AML-193 (cell line): ENCODE measurements at regions not wholly inside any gene's neighbourhood (a gene's known extent, or its start where the extent isn't known, plus 50 kb on each side); places are given as distances from the start of the nearest gene placed in this dataset.

Experiments used
- DNase-seq, 2 experiments: peaks; one replicate each; lab custom pipeline; 2025; lab: John Stamatoyannopoulos, UW

DNA sequence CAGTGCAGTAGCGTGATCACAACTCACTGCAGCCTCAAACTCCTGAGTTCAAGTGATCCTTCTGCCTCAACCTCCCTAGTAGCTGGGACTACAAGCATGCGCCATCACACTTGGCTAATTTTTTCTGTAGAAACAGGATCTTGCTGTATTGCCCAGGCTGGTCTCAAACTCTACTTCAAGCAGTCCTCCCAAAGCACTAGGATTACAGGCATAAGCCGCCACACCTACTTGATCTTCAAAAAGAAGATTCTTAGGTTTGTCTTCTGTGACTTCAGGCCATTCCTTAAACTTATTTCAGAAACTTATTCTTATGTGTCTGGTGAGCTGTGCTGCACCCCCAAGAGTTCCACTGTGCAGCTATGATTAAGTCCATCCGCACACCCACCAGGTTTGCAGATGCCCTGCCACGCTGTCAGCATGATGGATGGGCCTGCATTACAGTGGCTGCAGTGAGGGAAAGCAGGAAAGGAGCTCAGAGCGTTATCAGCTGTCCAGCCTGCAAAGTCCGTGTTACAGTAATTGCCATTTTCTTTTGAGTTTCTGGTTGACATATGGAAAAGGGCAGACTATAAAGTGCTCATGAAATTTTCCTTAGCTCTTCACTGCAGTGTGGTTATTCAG, 146.6 kb downstream of the AASDH start:
- DNase-seq = no peak

DNA sequence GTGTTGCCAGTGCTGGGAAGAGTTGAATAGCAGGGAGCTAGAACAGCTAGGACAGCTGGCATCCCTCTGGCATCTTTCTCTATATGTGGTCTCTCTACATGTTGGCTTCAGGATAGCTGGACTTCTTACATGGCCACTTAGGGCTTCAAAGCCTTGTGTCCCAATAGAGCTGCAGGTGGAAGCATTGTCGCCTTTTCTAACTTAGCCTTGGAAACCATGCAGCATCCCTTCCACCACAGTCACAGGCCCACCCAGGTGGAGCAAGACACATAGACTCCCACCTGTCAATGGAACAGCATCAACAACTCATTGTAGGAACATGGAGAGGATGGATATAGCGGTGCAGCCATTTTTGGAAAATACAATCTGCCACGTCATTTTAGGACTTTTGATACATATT, 149.0 kb downstream of the AASDH start:
- no peak for DNase-seq

DNA sequence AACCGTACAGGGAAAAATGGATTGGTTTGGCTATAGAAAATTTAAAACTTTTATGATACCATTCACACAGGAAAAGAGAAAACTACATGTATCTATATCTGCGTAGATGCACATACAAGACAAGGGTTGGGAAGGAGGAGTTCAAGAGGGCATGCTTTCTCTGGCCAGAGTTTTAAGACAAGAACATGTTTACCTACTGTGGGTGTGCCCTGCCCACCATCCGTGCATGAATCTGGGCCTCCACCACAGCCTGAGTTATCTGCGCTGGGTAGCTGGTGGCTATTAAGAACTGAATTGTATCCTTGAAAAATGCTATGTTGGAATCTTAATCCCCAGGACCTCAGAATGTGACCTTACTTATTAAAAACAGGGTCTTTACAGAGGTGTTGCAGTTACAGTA, 151.6 kb downstream of the AASDH start:
- DNase-seq = no peak

DNA sequence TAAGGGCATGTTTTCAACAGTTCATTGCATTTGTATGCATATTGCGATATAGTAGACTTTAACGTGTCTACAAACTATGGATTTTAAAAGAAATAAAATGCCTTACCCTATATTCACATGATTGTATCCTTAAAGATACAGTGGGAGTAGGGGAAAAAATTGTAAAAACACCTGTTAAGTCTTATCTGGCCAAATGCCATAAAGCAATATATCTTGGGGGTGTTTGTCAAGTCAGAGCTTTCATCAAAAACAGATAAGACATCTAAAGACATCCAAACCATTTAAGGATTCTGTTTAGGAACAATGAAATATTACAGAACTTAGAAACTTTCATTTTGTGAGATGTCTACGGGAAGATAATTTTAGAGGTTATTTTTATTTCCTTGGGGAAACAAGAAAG, 152.3 kb downstream of the AASDH start:
- no peak for DNase-seq

DNA sequence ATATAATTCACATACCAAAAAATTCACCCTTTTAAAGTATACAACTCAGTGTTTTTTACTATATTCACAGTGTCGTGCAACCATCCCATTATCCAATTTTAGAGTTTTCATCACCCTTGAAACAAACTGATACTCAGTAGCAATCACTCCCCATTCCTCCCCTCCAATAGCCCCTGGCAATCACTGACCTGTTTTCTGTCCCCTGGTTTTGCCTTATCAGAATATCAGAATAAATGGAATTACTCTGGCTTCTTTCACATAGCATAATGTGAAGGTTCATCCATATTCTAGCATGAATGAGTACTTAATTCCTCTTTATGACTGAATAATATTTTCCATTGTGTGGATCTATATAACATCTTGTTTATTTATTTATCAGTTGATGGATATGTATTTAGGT, 153.2 kb downstream of the AASDH start:
- DNase-seq = no peak

DNA sequence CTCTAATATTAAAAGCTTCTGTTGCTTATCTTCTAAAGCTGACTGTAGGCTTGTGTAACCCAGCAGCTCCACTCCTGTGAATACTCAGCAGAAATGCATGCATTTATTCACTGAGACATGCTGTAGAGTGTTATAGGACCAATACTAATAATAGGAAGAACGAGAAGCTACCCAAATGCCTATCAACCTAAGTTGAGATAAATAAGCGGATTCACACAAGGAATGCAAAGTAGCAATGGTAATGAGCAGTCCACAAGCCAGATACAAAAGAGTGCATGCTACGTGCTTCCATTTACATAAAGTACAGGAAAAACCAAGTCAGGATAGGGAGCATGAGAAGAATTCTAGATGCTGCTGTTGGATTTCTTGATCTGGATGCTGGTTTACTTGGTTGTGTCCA, 155.9 kb downstream of the AASDH start:
- no peak for DNase-seq

DNA sequence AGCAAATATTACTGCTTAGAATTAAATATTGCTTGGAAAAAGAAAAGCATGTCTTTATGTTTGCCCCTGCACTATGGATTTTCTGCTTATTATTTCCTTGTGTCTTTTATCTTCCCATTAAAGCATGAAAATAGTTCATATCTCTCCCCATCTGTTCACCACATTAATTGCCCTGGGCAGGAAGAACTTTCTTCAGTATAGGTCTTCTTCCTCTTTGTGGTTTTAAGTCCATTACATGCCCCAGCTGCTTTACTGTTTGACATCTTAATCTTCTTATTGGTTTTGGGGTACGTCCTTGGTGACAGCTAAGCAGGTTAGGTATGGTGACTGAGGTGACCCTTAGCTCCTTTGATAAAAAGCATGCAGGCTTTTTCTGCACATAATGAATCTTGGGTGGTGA, 157.3 kb downstream of the AASDH start:
- DNase-seq = peak; percentile 9 to 14

DNA sequence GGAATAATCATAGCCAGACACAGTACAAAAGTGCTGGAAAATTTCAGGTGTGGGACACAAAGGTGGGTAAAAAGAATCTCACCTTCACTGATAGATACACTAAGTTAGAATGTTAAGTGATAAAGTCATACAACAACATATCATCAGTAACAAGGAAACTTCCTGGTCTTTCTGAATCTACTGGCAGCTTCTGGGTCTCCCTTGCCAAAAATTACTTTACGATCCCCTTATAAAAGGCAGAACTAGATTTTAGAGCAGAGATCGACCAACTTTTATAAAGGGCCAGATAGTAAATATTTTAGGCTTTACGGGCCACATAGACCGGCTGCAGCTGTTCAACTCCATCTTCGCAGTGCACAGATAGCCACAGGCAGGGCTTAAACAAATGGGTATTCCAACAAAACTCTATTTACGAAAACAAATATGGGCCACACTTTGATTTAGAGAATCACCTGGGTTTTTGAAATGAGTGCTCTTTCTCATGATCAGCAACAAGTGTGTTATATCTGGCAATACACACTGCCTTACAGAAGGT, 159.9 kb downstream of the AASDH start:
- no peak for DNase-seq

DNA sequence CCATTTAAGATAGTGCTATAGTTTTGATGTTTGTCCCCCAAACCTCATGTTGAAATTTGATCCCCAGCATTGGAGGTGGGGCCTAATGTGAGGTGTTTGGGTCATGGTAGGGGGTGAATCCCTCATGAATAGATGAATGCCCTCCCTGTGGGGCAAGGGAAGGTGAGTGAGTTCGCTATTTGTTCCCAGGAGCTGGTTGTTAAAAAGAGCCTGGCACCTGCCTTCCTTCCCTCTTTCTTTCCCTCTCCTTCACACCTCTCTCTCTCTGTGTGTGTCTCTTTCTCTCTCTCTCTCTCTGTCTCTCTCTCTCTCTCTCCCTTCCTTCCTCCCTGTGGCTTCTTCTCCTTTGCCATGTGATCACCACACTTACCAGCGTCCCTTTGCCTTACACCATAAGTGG, 160.7 kb downstream of the AASDH start:
- DNase-seq = no peak

DNA sequence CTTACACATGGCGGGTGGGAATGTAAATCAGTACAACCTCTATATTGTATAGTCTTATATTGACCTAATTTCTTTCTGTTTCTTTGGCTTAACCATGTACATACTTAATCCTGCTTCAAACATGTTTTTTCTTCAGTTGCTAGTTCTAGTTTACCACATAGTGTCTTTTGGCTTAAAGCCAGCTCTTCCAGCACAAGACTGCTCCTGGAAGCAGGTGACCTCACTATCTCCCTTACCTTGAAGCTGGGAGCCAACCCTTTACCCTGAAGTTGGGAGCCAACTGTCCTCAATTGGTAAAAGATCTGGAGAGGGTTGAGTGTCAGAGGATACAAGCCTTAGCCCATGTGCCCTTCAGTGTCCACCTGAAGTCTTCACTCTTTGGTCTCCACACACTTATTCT, 162.7 kb downstream of the AASDH start:
- DNase-seq = no peak

DNA sequence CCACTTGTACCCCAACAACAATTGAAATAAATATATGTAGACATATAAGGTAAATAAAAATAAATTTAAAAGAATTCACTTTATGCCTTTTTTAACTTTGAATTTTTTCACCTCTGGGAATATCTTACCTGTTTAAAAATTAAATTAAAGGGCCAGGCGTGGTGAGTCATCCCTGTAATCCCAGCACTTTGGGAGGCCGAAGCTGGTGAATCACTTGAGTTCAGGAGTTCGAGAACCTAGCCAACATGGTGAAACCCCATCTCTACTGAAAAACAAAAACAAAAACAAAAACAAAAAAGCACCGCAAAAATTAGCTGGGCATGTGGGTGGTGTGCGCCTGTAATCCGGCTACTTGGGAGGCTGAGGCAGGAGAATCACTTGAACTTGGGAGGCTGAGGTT, 164.8 kb downstream of the AASDH start:
- DNase-seq = no peak

DNA sequence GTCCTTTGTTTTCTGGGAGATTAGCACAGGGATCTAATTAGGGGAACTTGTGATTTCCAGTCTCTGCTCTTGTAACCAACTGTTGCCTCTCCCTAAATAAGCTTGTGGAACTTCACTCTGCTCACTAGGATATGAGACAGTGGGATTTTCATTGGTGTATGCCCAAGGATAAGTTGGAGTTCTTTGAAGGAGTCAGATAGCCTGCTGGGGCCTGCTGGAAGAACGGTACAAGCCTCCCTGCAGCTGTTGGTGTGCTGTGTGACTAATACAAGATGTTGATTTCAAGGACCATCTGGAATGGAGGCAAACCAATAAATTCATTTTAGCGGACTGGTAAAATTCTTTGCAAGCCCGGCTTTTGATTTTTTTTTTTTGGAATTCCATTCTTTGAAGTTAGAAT, 167.0 kb downstream of the AASDH start:
- no peak for DNase-seq

DNA sequence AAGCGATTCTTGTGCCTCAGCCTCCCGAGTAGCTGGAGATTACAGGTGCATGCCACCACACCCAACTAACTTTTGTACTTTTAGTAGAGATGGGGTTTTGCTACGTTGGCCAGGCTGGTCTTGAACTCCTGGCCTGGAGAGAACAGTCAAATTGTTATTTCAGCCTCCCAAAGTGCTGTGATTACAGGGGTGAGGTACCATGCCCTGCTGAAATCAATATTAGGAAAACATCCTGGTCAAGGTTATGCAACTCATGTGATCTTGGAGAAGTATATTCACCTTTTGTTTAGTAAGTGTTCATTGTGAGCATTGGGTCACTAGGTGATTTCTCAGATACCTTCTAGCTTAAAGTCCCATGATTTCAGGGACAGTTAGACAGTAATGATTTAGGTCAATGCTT, 167.8 kb downstream of the AASDH start:
- no peak for DNase-seq

DNA sequence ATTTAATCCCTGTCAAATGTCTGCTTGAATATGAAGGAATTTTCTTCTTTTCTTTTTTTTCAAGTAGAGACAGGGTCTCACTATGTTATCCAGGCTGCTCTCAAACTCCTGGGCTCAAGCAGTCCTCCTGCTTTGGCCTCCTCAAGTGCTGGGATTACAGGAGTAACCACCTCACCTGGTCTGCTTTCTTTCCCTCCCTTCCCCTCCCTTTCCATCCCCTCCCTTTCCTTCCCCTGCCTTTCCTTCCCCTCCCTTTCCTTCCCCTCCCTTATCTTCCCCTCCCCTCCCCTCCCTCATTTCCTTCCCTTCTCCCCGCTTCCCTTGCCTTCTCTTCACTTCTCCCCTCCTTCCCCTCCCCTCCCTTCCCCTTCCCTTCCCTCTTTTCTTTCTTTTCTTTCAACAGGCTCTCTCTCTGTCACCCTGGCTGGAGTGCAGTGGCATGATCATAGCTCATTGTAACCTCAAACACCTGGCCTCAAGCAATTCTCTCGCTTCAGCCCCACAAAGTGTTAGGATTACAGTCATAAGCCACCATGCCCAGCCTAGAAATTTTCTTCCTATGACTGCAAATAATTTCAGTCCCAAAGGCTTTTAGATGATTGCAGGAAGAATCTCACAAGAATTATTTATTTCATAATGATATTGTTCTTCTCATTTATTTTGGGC, 168.9 kb downstream of the AASDH start:
- no peak for DNase-seq

DNA sequence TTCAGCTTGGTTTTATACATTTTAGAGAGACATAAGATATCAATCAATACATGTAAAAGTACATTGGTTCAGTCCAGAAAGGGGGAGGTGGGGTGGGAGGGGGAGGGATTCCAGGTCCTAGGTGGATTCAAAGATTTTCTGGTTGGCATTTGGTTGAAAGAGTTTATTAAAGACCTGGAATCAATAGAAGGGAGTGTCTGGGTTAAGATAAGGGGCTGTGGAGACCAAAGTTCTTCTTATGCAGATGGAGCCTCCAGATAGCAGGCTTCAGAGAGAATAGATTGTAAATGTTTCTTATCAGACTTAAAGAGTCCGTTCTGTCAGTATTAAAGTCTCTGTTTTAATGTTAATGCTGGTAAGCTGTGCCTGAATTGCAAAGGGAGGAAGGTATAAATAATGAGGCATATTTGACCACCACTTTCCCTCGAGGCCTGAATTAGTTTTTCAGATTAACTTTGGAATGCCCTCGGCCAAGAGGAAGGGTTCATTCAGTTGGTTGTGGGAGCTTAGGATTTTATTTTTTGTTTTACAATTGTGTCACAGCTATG, 169.9 kb downstream of the AASDH start:
- no peak for DNase-seq

DNA sequence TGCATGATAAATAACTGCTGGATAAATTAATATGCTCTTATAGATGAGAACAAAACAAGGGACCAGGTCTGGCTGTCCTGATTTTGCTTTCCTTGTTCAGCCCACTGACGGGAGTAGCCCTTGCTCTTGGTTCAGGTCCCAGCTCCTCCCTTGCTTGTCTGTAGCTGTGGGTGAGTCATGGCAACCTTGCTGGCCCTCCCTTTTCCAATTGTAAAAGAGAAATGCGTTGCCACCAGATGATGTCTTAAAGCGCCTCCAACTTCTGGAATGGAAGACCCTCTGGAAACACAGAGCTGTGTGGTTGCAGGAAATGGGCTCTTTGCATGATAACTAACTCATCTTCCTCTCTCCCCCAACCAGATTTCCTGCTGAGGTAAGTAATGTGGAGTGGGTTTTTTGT, 171.4 kb downstream of the AASDH start:
- no peak for DNase-seq

DNA sequence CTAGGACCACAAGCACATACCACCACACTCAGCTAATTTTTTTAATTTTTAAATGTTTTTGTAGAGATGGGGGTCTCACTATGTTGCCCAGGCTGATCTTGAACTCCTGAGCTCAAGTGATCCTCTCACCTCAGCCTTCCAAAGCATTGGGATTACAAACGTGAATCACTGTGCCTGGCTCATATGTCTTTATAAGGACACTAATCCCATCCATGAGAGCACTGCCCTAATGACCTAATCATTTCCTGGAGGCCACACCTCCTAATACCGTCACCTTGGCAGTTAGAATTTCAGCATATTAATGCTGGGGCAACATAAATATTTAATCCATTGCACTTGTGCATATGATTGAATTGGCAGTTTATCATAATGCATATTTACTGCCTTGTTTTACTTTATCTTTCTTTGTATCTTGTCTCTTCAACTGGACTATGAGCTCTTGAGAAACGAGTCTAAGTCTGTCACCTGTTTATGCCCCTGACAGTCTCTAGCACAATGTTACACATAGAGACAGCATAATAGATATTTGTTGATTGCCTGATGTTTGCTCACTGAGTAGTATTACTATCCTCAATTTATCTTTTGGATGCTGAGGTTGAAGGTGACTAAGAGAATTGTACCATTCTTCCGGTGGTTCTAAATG, 172.0 kb downstream of the AASDH start:
- no peak for DNase-seq

DNA sequence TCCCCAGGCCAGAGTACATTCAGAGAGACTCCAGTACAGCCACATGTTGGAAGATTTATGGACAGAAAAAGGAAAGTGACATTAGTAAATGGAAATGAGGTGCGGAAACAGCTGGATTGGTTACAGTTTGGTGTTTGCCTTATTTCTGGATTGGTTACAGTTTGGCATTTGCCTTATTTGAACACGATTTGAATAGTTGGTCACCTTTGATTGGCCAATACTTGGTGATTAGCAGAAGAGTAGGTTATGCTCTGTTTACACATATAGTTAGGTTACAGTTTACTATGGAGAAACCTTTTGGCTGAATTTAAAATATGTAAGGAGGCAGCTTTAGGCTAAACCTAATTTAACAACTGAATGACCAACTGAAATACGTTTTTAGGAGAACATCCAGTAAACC, 173.7 kb downstream of the AASDH start:
- DNase-seq = no peak

DNA sequence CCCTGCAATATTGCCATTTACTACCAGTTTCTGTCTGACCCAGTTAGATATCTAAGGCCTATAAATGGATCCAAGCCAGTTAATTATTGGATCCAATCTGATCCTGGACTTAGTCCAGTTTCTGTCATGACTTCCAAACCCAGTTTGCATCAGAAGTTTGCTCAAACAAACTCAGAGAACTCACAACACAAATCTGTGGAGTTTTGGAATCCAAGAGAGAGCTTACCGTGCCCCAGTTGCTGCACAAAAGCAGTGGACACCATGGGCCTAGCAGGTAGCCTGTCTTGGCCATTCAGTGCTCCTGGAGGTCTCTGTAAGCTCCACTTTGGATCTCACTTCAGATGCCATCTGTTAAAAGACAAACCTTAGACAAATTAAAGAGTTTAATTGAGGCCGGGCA, 174.5 kb downstream of the AASDH start:
- no peak for DNase-seq

DNA sequence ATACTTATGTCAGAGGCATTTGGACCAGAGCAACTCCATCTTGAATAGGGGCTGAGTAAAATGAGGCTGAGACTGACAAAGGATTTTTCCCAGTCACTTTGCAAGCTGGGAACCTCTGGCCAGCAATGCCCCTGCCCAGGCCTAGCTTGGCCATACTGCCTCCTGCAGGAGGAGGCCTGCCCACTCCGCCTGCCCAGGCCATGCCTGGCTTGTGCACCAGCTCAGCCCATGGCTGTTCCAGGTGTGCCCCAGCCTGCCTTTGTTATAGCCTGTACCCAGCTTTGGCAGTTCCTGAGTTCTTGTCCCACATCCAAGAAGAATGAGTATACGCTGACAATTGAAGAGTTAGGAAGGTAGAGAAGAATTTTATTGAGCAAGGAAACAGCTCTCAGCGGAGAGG, 176.1 kb downstream of the AASDH start:
- no peak for DNase-seq

DNA sequence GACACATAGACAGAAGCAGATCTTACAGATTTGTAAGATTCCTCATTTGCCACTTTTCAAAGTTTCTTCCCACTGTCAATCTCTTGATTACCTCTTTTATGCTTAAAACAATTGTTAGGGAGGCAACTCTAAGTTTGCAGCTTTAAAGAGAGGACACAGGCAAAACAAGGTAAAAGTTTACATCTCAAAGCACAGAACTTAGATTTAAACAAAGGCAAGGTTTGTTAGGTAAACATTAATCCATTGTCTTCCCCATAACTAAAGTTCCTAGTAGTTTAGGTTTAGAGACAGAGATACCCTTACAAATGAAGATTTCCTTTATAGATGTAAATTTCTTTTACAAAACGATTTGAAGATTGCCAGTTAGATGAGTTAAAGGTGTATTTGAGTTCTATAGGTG, 176.9 kb downstream of the AASDH start:
- no peak for DNase-seq

DNA sequence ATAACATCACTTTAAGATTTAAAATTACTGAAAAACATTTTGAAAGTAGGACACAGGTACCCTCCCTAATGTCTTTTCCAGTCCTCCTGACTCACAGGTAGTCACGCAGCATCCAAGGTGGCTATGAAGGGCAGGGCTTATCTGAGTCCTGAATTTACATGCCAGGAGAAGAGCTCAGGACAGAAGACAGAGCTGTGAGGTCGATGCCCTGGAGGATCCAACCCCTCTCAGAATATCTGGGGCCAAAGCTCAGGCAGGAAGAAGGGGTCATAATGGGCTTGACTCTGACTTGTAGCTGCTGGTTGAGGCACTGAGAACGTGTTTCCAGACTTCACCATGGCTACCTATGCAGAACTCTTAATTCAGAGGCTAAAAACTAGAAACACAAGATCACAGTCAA, 177.5 kb downstream of the AASDH start:
- DNase-seq = no peak

DNA sequence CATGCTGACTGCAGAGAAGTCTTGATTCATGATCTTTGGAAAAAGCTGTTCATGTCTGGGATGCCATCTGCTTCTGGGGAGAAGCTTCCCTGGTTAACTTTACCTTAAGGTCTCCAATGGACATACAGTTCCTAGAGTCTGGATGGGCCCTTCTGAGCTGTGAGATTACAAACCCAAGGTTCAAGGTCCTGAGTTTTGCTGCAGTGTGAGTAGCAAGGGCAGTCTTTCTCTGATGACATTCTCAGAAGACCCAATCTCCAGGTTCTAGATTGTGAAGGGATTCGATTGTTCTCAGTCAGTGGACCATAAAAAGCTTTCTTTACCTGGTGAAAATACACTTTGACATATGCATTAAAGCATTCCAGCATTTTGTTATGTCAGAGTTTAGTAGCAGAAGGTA, 179.2 kb downstream of the AASDH start:
- DNase-seq = no peak
